ENCODE measurements at regions not wholly inside any gene's neighbourhood (a gene's known extent, or its start where the extent isn't known, plus 50 kb on each side); places are given as distances from the start of the nearest gene placed in this dataset.

GRCh38 chr10:130843051-130843653, 468.4 kb downstream of the TCERG1L start:
- no peaks in the 10 kb centered on the region for H3K4me1 ChIP-seq (replicated peaks)
- H3K9me3 ChIP-seq: no peaks in the 10 kb centered on the region
- 88% methylated on average over 12 of the region's 12 CpGs for WGBS
- H3K36me3 ChIP-seq: no peaks in the 10 kb centered on the region
- no peak overlapping the region for H3K27ac ChIP-seq
- intact Hi-C loops (cut with DNase I): no loop called here
- H3K27me3 ChIP-seq (replicated peaks; ENCODE audit: insufficient read depth): no peaks in the 10 kb centered on the region
- no peak for DNase-seq (ENCODE audit: low spot score)
- H3K4me3 ChIP-seq: no peak overlapping the region
- no peak for TF ChIP-seq CTCF (IDR thresholded peaks at IDR 0.05)
- TF ChIP-seq POLR2AphosphoS5 (IDR thresholded peaks at IDR 0.05): no peak
- no peak for TF ChIP-seq POLR2A (IDR thresholded peaks at IDR 0.05)

GRCh38 chr10:130844310-130844709, 467.2 kb downstream of the TCERG1L start:
- H3K4me1 ChIP-seq (replicated peaks): no peaks in the 10 kb centered on the region
- no peak for DNase-seq (ENCODE audit: low spot score)
- H3K27ac ChIP-seq: no peak overlapping the region
- no peak overlapping the region for H3K4me3 ChIP-seq
- no peaks in the 10 kb centered on the region for H3K9me3 ChIP-seq
- no peaks in the 10 kb centered on the region for H3K36me3 ChIP-seq
- 63% methylated on average over 7 of the region's 7 CpGs for WGBS
- intact Hi-C loops (cut with DNase I): no loop called here
- no peaks in the 10 kb centered on the region for H3K27me3 ChIP-seq (replicated peaks; ENCODE audit: insufficient read depth)
- TF ChIP-seq CTCF (IDR thresholded peaks at IDR 0.05): no peak
- no peak for TF ChIP-seq POLR2A (IDR thresholded peaks at IDR 0.05)
- no peak for TF ChIP-seq POLR2AphosphoS5 (IDR thresholded peaks at IDR 0.05)

- Histone ChIP-seq H3K27ac (no peak overlapping the region), H3K9me3 (no peaks in the 10 kb centered on the region), H3K27me3 (replicated peaks; ENCODE audit: insufficient read depth) (no peaks in the 10 kb centered on the region), H3K4me3 (no peak overlapping the region), H3K36me3 (no peaks in the 10 kb centered on the region), H3K4me1 (replicated peaks) (no peaks in the 10 kb centered on the region)
- 13% methylated on average over 1 of the region's 1 CpG for whole genome bisulfite sequencing
- no peak for DNase-seq (ENCODE audit: low spot score)
- TF ChIP-seq POLR2A (IDR thresholded peaks at IDR 0.05) (no peak), POLR2AphosphoS5 (IDR thresholded peaks at IDR 0.05) (no peak), CTCF (IDR thresholded peaks at IDR 0.05) (no peak)
- intact Hi-C loops (cut with DNase I): no loop called here
These were observed 464.4 kb downstream of the TCERG1L start for GRCh38 chr10:130847170-130847569.

GRCh38 chr10:130848855-130849254, 462.7 kb downstream of the TCERG1L start:
- H3K9me3 ChIP-seq: no peaks in the 10 kb centered on the region
- no peak overlapping the region for H3K27ac ChIP-seq
- no peaks in the 10 kb centered on the region for H3K36me3 ChIP-seq
- H3K4me1 ChIP-seq (replicated peaks): no peaks in the 10 kb centered on the region
- no peaks in the 10 kb centered on the region for H3K27me3 ChIP-seq (replicated peaks; ENCODE audit: insufficient read depth)
- intact Hi-C loops (cut with DNase I): no loop called here
- TF ChIP-seq POLR2AphosphoS5 (IDR thresholded peaks at IDR 0.05) (no peak), CTCF (IDR thresholded peaks at IDR 0.05) (no peak), POLR2A (IDR thresholded peaks at IDR 0.05) (no peak)
- no peak for DNase-seq (ENCODE audit: low spot score)
- no peak overlapping the region for H3K4me3 ChIP-seq
- WGBS: 78% methylated on average over 3 of the region's 3 CpGs

GRCh38 chr10:130854151-130854550, 457.4 kb downstream of the TCERG1L start:
- no peak overlapping the region for H3K27ac ChIP-seq
- intact Hi-C loops (cut with DNase I): no loop called here
- no peaks in the 10 kb centered on the region for H3K4me1 ChIP-seq (replicated peaks)
- no peaks in the 10 kb centered on the region for H3K9me3 ChIP-seq
- no peak for TF ChIP-seq POLR2A (IDR thresholded peaks at IDR 0.05)
- no peak for TF ChIP-seq CTCF (IDR thresholded peaks at IDR 0.05)
- TF ChIP-seq POLR2AphosphoS5 (IDR thresholded peaks at IDR 0.05): no peak
- whole genome bisulfite sequencing: 90% methylated on average over 1 of the region's 1 CpG
- no peaks in the 10 kb centered on the region for H3K27me3 ChIP-seq (replicated peaks; ENCODE audit: insufficient read depth)
- no peak overlapping the region for H3K4me3 ChIP-seq
- DNase-seq (ENCODE audit: low spot score): no peak
- no peaks in the 10 kb centered on the region for H3K36me3 ChIP-seq
